GM18951 (cell line): ENCODE measurements at regions not wholly inside any gene's neighbourhood (a gene's known extent, or its start where the extent isn't known, plus 50 kb on each side); places are given as distances from the start of the nearest gene placed in this dataset.

Source experiments
- POLR2A ChIP-seq: IDR thresholded peaks from 4 replicates; pipeline ENCODE4 v1.6.1; 2011; ENCODE audit warnings: mild to moderate bottlenecking; ENCODE audit not compliant: insufficient read length, insufficient read depth; ENCODE audit errors: extremely low read depth
- in situ Hi-C: fragments of 300-500 bp; cut with MboI; formaldehyde crosslinking; loops from one replicate; pipeline ENCODE4 v1.12.0; 2022; ENCODE audit warnings: low sequenced_read_pairs, mixed read lengths, inconsistent platforms; ENCODE audit not compliant: unreplicated experiment

GRCh38 chr6:156515242-156515641, 261.9 kb upstream of the ARID1B start:
- in situ Hi-C loops: no loop called here

GRCh38 chr6:156513504-156513903, 263.7 kb upstream of the ARID1B start:
- in situ Hi-C loops: no loop called here
- TF ChIP-seq POLR2A: no peak

More at GRCh38 chr6:156515242-156515641, 261.9 kb upstream of the ARID1B start:
- no peak for TF ChIP-seq POLR2A

DNA sequence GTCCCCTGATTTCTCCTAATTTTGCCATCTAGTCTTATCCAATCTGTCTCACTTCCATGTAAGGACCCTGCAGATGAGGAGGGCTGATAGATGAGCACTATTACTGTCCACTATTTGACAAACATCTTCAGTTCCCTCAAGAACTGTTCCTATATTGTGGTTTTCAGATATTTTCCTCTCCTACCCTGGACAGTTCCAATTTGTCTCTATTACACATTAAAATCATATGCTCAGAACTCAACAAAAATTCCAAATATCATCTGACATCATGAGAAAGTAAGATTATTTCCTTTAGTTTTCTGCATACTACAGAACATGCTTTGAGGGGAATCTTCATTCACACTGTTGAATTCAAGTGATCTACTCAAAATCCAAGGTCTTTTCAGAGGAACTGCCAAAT, 265.6 kb upstream of the ARID1B start:
- in situ Hi-C loops: no loop called here

DNA sequence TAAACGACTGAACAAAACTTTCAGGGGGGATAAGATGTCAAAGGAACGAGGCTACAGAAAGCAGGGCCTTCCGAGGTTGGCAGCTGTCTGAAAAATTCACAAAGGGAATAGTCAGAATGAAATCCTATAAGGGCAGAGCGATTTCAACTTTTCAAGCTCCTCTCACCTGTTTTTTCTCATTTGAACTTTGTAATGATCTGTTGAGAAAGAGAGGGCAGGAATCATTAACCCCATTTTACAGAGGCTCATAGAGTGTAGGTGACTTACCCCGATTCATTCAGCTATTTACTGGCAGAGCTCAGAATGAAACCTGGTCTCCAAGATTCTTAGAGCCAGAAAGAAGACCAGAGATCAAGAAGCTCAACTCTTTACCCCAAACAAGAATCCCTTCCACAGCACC, 266.1 kb upstream of the ARID1B start:
- in situ Hi-C loops: no loop called here
- TF ChIP-seq POLR2A: no peak

More for the DNA sequence above, 265.6 kb upstream of the ARID1B start:
- no peak for TF ChIP-seq POLR2A

DNA sequence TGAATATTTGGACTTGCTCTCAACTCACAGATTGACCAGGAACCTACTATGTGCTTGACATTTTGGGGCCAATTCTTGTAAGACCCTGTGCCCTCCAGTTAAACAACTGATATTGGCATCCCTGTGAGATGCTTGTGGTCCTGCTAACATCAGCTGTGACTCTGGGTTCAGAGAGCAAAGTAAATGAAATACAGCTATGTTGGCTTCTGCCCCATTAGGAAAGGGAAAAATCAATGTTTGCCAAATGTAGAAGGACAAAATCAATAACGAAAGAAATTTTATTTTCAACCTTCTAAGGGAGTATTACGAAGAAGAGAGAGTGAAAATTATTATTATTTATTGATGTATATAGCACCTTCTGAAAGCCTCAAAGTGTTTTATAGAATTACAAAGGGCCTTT, 266.9 kb upstream of the ARID1B start:
- in situ Hi-C loops: no loop called here
- no peak for TF ChIP-seq POLR2A

DNA sequence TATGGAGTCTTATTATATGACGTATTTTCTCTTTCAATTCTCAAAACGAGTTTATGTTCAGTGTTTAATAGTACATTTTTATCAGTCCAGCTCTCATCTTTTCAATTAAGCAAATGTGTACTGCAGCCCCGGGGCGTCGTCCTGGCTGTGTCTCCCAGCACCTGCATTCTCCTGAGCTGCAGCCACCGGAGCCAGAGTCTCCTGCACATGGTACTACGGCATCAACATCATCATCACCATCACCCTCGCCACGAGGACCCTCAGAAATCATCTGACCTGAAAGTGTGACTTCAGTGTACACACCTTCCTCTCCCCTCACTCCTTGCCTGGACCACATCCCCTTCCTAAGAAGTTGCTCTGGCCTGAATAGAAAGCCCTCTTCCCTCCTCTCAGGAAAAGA, 267.7 kb upstream of the ARID1B start:
- in situ Hi-C loops: no loop called here
- no peak for TF ChIP-seq POLR2A

DNA sequence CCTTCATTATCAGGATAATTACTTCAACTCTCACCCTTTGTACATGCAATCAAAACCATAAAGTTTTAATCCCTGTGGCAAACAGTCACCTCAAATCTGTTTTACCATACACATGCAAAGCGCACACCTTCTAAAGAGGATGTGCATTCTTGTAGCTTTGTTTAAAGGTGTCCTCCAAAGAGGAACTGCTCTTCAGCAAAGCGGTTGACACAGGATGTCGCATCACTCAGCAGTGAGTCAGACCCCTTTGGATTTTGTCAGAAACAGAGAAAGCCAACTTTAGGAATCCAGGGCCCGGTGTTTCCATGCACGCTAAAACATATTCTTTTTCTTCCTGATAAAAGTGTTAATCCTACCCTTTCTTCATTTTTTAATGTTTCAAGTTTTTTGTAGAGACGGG, 268.3 kb upstream of the ARID1B start:
- in situ Hi-C loops: no loop called here
- no peak for TF ChIP-seq POLR2A

- in situ Hi-C loops: no loop called here
- no peak for TF ChIP-seq POLR2A
Observed at GRCh38 chr6:156508126-156508525, 269.1 kb upstream of the ARID1B start.

DNA sequence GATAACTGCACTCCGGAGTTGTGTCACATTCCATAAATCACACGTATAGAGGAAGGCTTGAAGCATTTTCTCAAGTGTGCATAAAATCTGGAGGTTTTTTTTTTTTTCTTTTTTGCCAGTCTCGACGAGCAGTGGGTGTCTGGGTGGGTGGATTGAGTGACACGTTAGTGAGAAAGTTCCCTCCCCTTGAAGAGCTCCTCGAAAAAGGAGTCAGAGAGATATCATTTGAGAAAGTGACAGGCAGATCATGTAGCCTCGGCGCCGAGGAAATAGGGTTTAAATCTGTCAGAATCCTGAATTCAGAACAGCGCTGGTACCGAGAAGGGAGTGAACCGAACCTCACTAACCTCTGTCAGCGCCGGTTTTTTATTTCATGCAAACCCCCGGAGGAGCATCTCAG, 269.5 kb upstream of the ARID1B start:
- in situ Hi-C loops: no loop called here
- TF ChIP-seq POLR2A: no peak

DNA sequence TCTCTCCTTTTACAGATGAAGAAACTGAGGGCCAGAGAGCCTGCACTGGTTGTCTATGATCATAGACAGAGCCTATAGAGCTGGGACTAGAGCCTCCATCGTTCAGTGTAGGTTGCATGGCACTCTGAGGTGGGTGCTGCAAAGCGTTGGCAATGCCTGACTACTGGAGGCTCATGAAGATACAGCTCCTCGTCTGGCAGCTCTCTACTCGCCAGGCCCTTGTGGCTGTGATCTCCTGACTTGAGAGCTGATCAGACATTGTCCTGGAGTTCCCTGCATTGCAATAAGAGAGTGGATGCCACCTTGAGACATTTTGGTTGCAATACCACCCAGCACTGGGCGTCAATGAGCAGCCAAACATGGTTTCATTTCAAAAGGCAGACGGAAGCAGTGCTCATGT, 270.1 kb upstream of the ARID1B start:
- TF ChIP-seq POLR2A: no peak
- in situ Hi-C loops: no loop called here

DNA sequence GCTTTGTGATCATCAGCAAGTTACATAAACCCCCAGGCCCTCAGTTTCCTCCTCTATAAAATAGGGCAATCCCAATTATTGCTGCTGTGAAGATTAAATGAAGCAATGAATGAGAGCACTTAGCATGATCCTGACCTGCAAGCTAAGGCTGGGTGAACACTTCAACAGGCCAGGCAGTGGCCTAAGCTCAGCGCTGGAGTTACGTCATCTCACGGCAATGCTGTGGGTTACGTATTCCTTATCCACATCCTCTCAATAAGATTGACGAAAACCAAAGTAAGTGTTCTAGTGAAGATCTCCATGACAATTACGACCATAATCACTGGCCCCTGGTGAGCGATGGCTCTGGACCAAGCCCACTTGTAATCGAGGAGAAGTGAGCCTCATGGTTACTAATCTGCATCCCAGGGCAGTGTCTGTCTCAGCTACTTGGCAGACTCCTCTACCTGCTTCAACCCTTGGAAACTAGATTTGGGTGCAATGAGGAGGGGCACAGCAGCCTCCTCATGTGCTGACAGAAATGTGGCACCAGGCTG, 274.1 kb upstream of the ARID1B start:
- in situ Hi-C loops: no loop called here
- no peak for TF ChIP-seq POLR2A

DNA sequence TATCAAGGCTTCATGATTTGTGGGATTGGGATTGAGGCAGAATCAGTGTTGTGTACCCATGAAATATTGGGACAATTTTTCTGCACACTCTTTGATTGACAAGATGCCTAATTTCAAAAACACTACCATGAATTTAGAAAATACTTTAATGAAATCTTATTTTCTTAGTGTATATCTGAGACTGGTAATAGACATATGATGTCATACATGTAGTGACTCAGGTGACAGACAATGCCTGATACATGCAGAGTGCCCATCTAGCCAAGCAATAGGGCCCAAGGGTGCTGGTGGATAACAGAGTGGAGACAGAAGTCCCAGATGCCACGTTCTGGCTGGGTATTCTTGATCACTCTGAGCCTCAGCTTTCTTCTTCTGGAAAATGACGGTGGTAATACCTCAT, 279.6 kb upstream of the ARID1B start:
- no peak for TF ChIP-seq POLR2A
- in situ Hi-C loops: no loop called here

DNA sequence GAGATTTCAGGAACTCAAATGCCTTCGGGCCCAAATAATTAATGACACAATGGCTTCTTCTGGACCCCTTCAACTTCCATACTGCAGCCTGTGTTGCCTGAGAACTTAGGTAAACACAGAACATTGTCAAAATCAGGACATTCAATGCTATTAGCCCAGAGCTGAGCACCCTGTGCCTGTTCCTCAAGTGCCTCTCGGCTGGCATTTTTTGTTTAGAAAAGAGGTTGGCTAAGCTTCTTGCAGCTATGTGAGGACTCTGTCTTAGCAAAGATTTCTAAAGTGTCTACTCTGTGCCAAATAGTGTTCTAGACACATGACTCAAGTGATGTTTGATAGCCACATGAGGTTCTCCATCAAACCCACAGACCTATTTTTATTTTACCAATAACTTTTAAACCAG, 289.3 kb upstream of the ARID1B start:
- TF ChIP-seq POLR2A: no peak
- in situ Hi-C loops: no loop called here

GRCh38 chr6:156485150-156485549, 292.0 kb upstream of the ARID1B start:
- in situ Hi-C loops: no loop called here
- TF ChIP-seq POLR2A: no peak
